SHP77 (cell line): ENCODE measurements at regions not wholly inside any gene's neighbourhood (a gene's known extent, or its start where the extent isn't known, plus 50 kb on each side); places are given as distances from the start of the nearest gene placed in this dataset.

Source experiments
- DNase-seq, 2 experiments: peaks; one replicate each; lab custom pipeline; 2025; lab: John Stamatoyannopoulos, UW

GRCh38 chr21:19648391-19648790 lies 1244.8 kb upstream of the TMPRSS15 start:
- DNase-seq: no peak

- no peak for DNase-seq
Observed at GRCh38 chr21:19683492-19683891, 1279.9 kb upstream of the TMPRSS15 start.

GRCh38 chr21:19684328-19684727 lies 1280.7 kb upstream of the TMPRSS15 start:
- DNase-seq: no peak

GRCh38 chr21:19692231-19692630 lies 1288.6 kb upstream of the TMPRSS15 start:
- DNase-seq: no peak

GRCh38 chr21:19695796-19696195 lies 1292.2 kb upstream of the TMPRSS15 start:
- no peak for DNase-seq

- DNase-seq: no peak
Observed at GRCh38 chr21:19700476-19700875, 1296.9 kb upstream of the TMPRSS15 start.

- DNase-seq: no peak
Observed at GRCh38 chr21:19702726-19703125, 1295.5 kb upstream of the NCAM2 start.

- DNase-seq: no peak
Observed at GRCh38 chr21:19704832-19705231, 1293.4 kb upstream of the NCAM2 start.

- DNase-seq: no peak
Observed at GRCh38 chr21:19712441-19712840, 1285.8 kb upstream of the NCAM2 start.

- DNase-seq: no peak
Observed at GRCh38 chr21:19713313-19713712, 1284.9 kb upstream of the NCAM2 start.

GRCh38 chr21:19724081-19724480 lies 1274.1 kb upstream of the NCAM2 start:
- DNase-seq: no peak

GRCh38 chr21:19731251-19731650 lies 1267.0 kb upstream of the NCAM2 start:
- DNase-seq: no peak

GRCh38 chr21:19759836-19760235 lies 1238.4 kb upstream of the NCAM2 start:
- no peak for DNase-seq

GRCh38 chr21:19767546-19767945 lies 1230.7 kb upstream of the NCAM2 start:
- no peak for DNase-seq

GRCh38 chr21:19771881-19772280 lies 1226.3 kb upstream of the NCAM2 start:
- DNase-seq: no peak

GRCh38 chr21:19776076-19776475 lies 1222.1 kb upstream of the NCAM2 start:
- no peak for DNase-seq

- DNase-seq: no peak
Observed at GRCh38 chr21:19781881-19782652, 1216.1 kb upstream of the NCAM2 start.

GRCh38 chr21:19785941-19786340 lies 1212.3 kb upstream of the NCAM2 start:
- no peak for DNase-seq

GRCh38 chr21:19792004-19792403 lies 1206.2 kb upstream of the NCAM2 start:
- DNase-seq: no peak

GRCh38 chr21:19807201-19807600 lies 1191.0 kb upstream of the NCAM2 start:
- no peak for DNase-seq

- DNase-seq: no peak
Observed at GRCh38 chr21:19810779-19811178, 1187.4 kb upstream of the NCAM2 start.

GRCh38 chr21:19830446-19830845 lies 1167.8 kb upstream of the NCAM2 start:
- DNase-seq: no peak

GRCh38 chr21:19832551-19832950 lies 1165.7 kb upstream of the NCAM2 start:
- DNase-seq: no peak

GRCh38 chr21:19833082-19833481 lies 1165.1 kb upstream of the NCAM2 start:
- no peak for DNase-seq
